ENCODE measurements at regions not wholly inside any gene's neighbourhood (a gene's known extent, or its start where the extent isn't known, plus 50 kb on each side); places are given as distances from the start of the nearest gene placed in this dataset.

DNA sequence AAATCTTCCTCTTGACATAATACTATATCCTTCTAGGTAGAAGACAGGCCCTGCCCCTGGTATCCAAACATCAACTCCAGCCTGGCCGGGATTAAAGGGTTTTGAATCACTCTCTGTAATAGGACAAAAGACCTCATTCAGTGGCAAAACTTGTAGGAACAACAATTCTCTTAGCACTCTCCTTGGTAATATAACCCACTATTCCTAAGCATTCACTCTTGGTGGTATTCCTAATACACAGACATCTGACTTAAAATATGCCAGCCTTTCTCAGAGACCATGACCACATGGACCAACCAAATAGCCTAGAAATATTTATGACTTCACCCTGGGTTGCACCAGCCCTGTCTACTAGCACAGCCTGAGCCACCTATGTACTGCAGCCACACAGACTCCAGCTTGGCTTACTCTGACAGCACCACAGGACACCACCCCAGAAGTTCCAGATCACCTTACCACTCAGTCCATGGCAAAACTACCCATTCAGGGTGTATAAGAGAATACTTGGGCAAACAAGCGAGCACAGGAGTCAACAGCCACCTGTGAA is 244.9 kb upstream of the NEBL start:
- no peaks in the 10 kb centered on the region for H3K36me3 ChIP-seq (ENCODE audit: control insufficient read depth in 2 of 2, insufficient read depth in 2 of 2, low read length in 1 of 2)
- no TSS peak for BruUV-seq (replicated peaks)
- no peak overlapping the region for H2AFZ ChIP-seq (ENCODE audit: control insufficient read depth, low read depth, low read length)
- RAD21 ChIA-PET (ENCODE audit: unreplicated experiment) = no interaction called here
- TF ChIP-seq NR2C2 (IDR thresholded peaks at IDR 0.05; ENCODE audit: borderline replicate concordance, control insufficient read depth, insufficient read length, low read depth) = no peak
- TF ChIP-seq, protein P1, sequence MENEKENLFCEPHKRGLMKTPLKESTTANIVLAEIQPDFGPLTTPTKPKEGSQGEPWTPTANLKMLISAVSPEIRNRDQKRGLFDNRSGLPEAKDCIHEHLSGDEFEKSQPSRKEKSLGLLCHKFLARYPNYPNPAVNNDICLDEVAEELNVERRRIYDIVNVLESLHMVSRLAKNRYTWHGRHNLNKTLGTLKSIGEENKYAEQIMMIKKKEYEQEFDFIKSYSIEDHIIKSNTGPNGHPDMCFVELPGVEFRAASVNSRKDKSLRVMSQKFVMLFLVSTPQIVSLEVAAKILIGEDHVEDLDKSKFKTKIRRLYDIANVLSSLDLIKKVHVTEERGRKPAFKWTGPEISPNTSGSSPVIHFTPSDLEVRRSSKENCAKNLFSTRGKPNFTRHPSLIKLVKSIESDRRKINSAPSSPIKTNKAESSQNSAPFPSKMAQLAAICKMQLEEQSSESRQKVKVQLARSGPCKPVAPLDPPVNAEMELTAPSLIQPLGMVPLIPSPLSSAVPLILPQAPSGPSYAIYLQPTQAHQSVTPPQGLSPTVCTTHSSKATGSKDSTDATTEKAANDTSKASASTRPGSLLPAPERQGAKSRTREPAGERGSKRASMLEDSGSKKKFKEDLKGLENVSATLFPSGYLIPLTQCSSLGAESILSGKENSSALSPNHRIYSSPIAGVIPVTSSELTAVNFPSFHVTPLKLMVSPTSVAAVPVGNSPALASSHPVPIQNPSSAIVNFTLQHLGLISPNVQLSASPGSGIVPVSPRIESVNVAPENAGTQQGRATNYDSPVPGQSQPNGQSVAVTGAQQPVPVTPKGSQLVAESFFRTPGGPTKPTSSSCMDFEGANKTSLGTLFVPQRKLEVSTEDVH (IDR thresholded peaks at IDR 0.05; ENCODE audit: low read depth, partially characterized antibody) = no peak
- TF ChIP-seq, protein P2, sequence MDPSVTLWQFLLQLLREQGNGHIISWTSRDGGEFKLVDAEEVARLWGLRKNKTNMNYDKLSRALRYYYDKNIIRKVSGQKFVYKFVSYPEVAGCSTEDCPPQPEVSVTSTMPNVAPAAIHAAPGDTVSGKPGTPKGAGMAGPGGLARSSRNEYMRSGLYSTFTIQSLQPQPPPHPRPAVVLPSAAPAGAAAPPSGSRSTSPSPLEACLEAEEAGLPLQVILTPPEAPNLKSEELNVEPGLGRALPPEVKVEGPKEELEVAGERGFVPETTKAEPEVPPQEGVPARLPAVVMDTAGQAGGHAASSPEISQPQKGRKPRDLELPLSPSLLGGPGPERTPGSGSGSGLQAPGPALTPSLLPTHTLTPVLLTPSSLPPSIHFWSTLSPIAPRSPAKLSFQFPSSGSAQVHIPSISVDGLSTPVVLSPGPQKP (IDR thresholded peaks at IDR 0.05; ENCODE audit: low read depth, low read length) = no peak
- no peak for TF ChIP-seq IKZF1 (conservative IDR thresholded peaks at IDR 0.05)
- no peak for TF ChIP-seq RB1 (IDR thresholded peaks at IDR 0.05; ENCODE audit: borderline replicate concordance)
- no peak for TF ChIP-seq MTA3 (IDR thresholded peaks at IDR 0.05; ENCODE audit: borderline replicate concordance, low read length)
- TF ChIP-seq SUZ12 (IDR thresholded peaks at IDR 0.05; ENCODE audit: unreplicated experiment) = no peak
- TF ChIP-seq SIN3A (IDR thresholded peaks at IDR 0.05; ENCODE audit: low read depth, low read length) = no peak
- TF ChIP-seq TARDBP (IDR thresholded peaks at IDR 0.05; ENCODE audit: borderline replicate concordance) = no peak
- no peak for TF ChIP-seq KLF5 (IDR thresholded peaks at IDR 0.05; ENCODE audit: partially characterized antibody)
- TF ChIP-seq SMAD5 (IDR thresholded peaks at IDR 0.05; ENCODE audit: low read depth) = no peak
- no peak for TF ChIP-seq SP1 (IDR thresholded peaks at IDR 0.05; ENCODE audit: low read depth, low read length)
- FAIRE-seq = no peak
- H3K4me2 ChIP-seq (ENCODE audit: control insufficient read depth, insufficient read depth) = no peak overlapping the region
- no peaks in the 10 kb centered on the region for H3K9me3 ChIP-seq (replicated peaks; ENCODE audit: control insufficient read depth, insufficient read depth, low read length)
- no peak for DNase-seq (ENCODE audit: low read depth, low spot score)
- H3K4me3 ChIP-seq = no peak overlapping the region
- no peaks in the 10 kb centered on the region for H4K20me1 ChIP-seq (ENCODE audit: control insufficient read depth, insufficient read depth)
- WGBS (ENCODE audit: insufficient coverage, insufficient replicate concordance, low lambda C conversion rate, missing lambda C conversion rate) = 5% methylated on average over 2 of the region's 2 CpGs
- H3K79me2 ChIP-seq (ENCODE audit: control insufficient read depth, insufficient read depth, low read length) = no peaks in the 10 kb centered on the region
- intact Hi-C loops (cut with micrococcal nuclease; ENCODE audit: unreplicated experiment) = no loop called here
- CTCF ChIA-PET = no interaction called here
- no peaks in the 10 kb centered on the region for H3K27me3 ChIP-seq (replicated peaks in 1 of 2; ENCODE audit: control insufficient read depth in 2 of 2, insufficient read depth in 2 of 2, low read length in 1 of 2)
- no peak overlapping the region for H3K9ac ChIP-seq (ENCODE audit: control insufficient read depth, insufficient read depth, low read length)
- no peak for ATAC-seq
- in situ Hi-C loops (cut with MboI) = no loop called here
- POLR2A ChIA-PET = no interaction called here
- H3K4me1 ChIP-seq (ENCODE audit: control insufficient read depth, insufficient read depth, low read length) = no peaks in the 10 kb centered on the region
- SMC1A ChIA-PET (ENCODE audit: uncharacterized antibody, unreplicated experiment) = no interaction called here
- no peak overlapping the region for H3K27ac ChIP-seq (ENCODE audit: control insufficient read depth, insufficient read depth)
